NCI-H1105 (cell line): ENCODE measurements at regions not wholly inside any gene's neighbourhood (a gene's known extent, or its start where the extent isn't known, plus 50 kb on each side); places are given as distances from the start of the nearest gene placed in this dataset.
"Not testable (repeated sequence)": the region's sequence is repeated elsewhere in the genome, so short reads cannot be mapped to it uniquely, and the experiment has no call there.

ENCODE experiments used
- DNase-seq: peaks from one replicate; lab custom pipeline; 2025; lab: John Stamatoyannopoulos, UW

GRCh38 chr11:23484146-23484545, 623.9 kb upstream of the CCDC179 start:
- not testable (repeated sequence) for DNase-seq

- DNase-seq: not testable (repeated sequence)
Measured at GRCh38 chr11:23484618-23485017, 624.3 kb upstream of the CCDC179 start.

- DNase-seq: no peak
Measured at GRCh38 chr11:23490557-23491235, 630.4 kb upstream of the CCDC179 start.

GRCh38 chr11:23494981-23495380, 634.7 kb upstream of the CCDC179 start:
- no peak for DNase-seq

- DNase-seq: no peak
Measured at GRCh38 chr11:23496340-23496739, 636.1 kb upstream of the CCDC179 start.

GRCh38 chr11:23497040-23497439, 636.8 kb upstream of the CCDC179 start:
- no peak for DNase-seq

- DNase-seq: no peak
Measured at GRCh38 chr11:23502389-23502788, 642.1 kb upstream of the CCDC179 start.

- DNase-seq: no peak
Measured at GRCh38 chr11:23502826-23503225, 642.6 kb upstream of the CCDC179 start.

GRCh38 chr11:23509023-23509422, 648.7 kb upstream of the CCDC179 start:
- no peak for DNase-seq

- DNase-seq: no peak
Measured at GRCh38 chr11:23509821-23510220, 649.5 kb upstream of the CCDC179 start.

GRCh38 chr11:23519194-23519593, 658.9 kb upstream of the CCDC179 start:
- no peak for DNase-seq

- no peak for DNase-seq
Measured at GRCh38 chr11:23520226-23520960, 660.1 kb upstream of the CCDC179 start.

GRCh38 chr11:23536907-23537306, 676.6 kb upstream of the CCDC179 start:
- no peak for DNase-seq

GRCh38 chr11:23539556-23539955, 679.3 kb upstream of the CCDC179 start:
- DNase-seq: no peak

- peak; percentile 32 for DNase-seq
Measured at GRCh38 chr11:23540101-23540561, 679.9 kb upstream of the CCDC179 start.

- no peak for DNase-seq
Measured at GRCh38 chr11:23542189-23542588, 681.9 kb upstream of the CCDC179 start.

GRCh38 chr11:23542816-23543215, 682.5 kb upstream of the CCDC179 start:
- no peak for DNase-seq

- no peak for DNase-seq
Measured at GRCh38 chr11:23543651-23544222, 683.5 kb upstream of the CCDC179 start.

- DNase-seq: no peak
Measured at GRCh38 chr11:23551706-23552105, 691.4 kb upstream of the CCDC179 start.

GRCh38 chr11:23554002-23554401, 693.7 kb upstream of the CCDC179 start:
- no peak for DNase-seq

GRCh38 chr11:23555085-23555484, 694.8 kb upstream of the CCDC179 start:
- no peak for DNase-seq

- no peak for DNase-seq
Measured at GRCh38 chr11:23556163-23556750, 696.0 kb upstream of the CCDC179 start.

- DNase-seq: no peak
Measured at GRCh38 chr11:23563591-23563990, 703.3 kb upstream of the CCDC179 start.
